ENCODE measurements at regions not wholly inside any gene's neighbourhood (a gene's known extent, or its start where the extent isn't known, plus 50 kb on each side); places are given as distances from the start of the nearest gene placed in this dataset.

DNA sequence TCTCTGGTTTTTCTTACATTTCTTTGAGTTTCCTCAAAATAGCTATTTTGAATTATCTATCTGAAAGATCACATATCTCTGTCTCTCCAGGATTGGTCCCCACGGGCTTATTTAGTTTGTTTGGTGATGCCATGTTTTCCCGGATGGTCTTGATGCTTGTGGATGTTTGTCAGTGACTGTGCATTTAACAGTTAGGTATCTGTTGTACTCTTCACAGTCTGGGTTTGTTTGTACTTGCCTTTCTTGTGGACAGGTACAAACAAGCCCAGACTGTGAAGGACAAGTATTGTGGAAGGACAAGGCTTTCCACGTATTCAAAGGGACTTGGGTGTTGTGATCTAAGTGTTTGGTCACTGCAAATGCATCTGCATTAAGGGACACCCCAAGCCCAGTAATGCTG lies 49.9 kb upstream of the TOP1 start:
- H3K9me3 ChIP-seq (ENCODE audit: insufficient read depth, low read depth, low read length) = peaks cover 8% of the 10 kb centered on the region; the same call in 1 of the 2 replicates
- no peaks in the 10 kb centered on the region for H3K36me3 ChIP-seq (ENCODE audit: insufficient read depth, low read length)
- H3K27ac ChIP-seq (ENCODE audit: low read depth, low read length) = no peak overlapping the region
- WGBS = 92% methylated on average over 3 of the region's 3 CpGs
- H3K4me3 ChIP-seq (ENCODE audit: low read length) = no peak overlapping the region
- no peaks in the 10 kb centered on the region for H3K27me3 ChIP-seq (ENCODE audit: insufficient read depth, low read length)
- no peak overlapping the region for H3K9ac ChIP-seq (ENCODE audit: low read depth, low read length)
- H3K4me1 ChIP-seq (ENCODE audit: insufficient read depth, low read length) = no peaks in the 10 kb centered on the region
